ENCODE measurements at regions not wholly inside any gene's neighbourhood (a gene's known extent, or its start where the extent isn't known, plus 50 kb on each side); places are given as distances from the start of the nearest gene placed in this dataset.

DNA sequence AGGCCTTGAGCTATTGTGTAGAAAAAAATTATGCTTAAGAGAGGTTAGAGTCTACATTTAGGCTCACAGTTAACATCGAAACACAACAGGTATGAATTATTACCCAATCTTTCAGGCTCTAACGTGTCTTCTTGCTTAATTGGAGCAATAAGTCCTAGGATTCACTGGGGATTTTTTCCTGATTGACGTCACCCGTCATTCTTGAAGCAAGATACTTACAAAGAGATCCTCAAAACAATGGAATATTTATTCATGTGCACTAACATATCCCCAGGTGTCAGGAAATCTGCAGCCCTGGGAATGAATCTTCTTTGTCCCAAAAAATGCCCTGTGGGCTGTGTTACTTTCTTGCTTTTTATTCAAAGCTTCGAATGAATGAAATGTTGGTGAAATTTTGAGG, 413.5 kb downstream of the NFIB start:
- peak in 1 of 3 donors; percentile 27 for DNase-seq
- H3K27ac ChIP-seq (ENCODE audit: low read depth in 1 of 2, low read length in 1 of 2) = peak overlapping the region in 1 of 2 donors; percentile 33
- H3K27me3 ChIP-seq (ENCODE audit: control insufficient read depth in 3 of 3, insufficient read depth in 3 of 3, low read length in 2 of 3) = no peaks in the 10 kb centered on the region
- H3K4me3 ChIP-seq = no peak overlapping the region
- H3K9ac ChIP-seq (ENCODE audit: insufficient read depth in 1 of 2, low read length in 2 of 2) = no peak overlapping the region
- peaks cover 0 to 27% (median 21%) of the 10 kb centered on the region in 5 donors for H3K4me1 ChIP-seq (ENCODE audit: control insufficient read depth in 5 of 5, insufficient read depth in 5 of 5, low read length in 5 of 5)
- TF ChIP-seq, protein P1, sequence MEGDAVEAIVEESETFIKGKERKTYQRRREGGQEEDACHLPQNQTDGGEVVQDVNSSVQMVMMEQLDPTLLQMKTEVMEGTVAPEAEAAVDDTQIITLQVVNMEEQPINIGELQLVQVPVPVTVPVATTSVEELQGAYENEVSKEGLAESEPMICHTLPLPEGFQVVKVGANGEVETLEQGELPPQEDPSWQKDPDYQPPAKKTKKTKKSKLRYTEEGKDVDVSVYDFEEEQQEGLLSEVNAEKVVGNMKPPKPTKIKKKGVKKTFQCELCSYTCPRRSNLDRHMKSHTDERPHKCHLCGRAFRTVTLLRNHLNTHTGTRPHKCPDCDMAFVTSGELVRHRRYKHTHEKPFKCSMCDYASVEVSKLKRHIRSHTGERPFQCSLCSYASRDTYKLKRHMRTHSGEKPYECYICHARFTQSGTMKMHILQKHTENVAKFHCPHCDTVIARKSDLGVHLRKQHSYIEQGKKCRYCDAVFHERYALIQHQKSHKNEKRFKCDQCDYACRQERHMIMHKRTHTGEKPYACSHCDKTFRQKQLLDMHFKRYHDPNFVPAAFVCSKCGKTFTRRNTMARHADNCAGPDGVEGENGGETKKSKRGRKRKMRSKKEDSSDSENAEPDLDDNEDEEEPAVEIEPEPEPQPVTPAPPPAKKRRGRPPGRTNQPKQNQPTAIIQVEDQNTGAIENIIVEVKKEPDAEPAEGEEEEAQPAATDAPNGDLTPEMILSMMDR (IDR thresholded peaks at IDR 0.05; ENCODE audit: control extremely low read depth, extremely low read depth) = no peak
- H3K36me3 ChIP-seq (ENCODE audit: control insufficient read depth in 4 of 4, insufficient read depth in 4 of 4, low read length in 4 of 4) = no peaks in the 10 kb centered on the region
- 67 to 79% methylated on average over 5 of the region's 5 CpGs for WGBS, 2 donors
- ATAC-seq (ENCODE audit: insufficient read depth, low FRiP score) = no peak
- H3K9me3 ChIP-seq (ENCODE audit: control insufficient read depth in 4 of 4, insufficient read depth in 3 of 4, low read length in 3 of 4) = no peaks in the 10 kb centered on the region

DNA sequence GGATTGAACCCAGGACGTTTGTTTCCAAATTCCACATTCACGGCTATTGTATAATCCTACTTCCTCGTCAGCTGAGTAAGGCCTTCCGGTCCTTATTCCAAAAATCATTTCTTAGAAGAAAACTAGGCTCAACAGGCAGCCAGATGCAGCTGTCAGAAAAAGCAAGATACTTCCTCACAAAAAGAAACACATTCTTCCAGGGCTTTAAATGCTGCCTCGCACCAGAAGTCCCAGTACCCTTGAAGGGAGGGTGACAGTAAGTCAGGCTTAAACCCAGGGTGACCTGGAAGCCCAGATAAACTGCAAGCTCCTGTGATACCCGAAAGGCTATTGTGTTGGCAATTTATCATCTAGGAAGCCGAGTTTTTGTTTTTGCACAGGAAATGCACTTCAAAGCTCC, 414.0 kb downstream of the NFIB start:
- peaks cover 0 to 27% (median 21%) of the 10 kb centered on the region in 5 donors for H3K4me1 ChIP-seq (ENCODE audit: control insufficient read depth in 5 of 5, insufficient read depth in 5 of 5, low read length in 5 of 5)
- no peak overlapping the region for H3K4me3 ChIP-seq
- ATAC-seq (ENCODE audit: insufficient read depth, low FRiP score) (no peak), DNase-seq (peak in 2 of 3 donors; percentile 61 to 76)
- no peaks in the 10 kb centered on the region for H3K9me3 ChIP-seq (ENCODE audit: control insufficient read depth in 4 of 4, insufficient read depth in 3 of 4, low read length in 3 of 4)
- H3K27ac ChIP-seq (ENCODE audit: low read depth in 1 of 2, low read length in 1 of 2) = peak overlapping the region; percentile 73 to 77
- no peak overlapping the region for H3K9ac ChIP-seq (ENCODE audit: insufficient read depth in 1 of 2, low read length in 2 of 2)
- H3K27me3 ChIP-seq (ENCODE audit: control insufficient read depth in 3 of 3, insufficient read depth in 3 of 3, low read length in 2 of 3) = no peaks in the 10 kb centered on the region
- 44 to 62% methylated on average over 7 of the region's 7 CpGs for WGBS, 2 donors
- TF ChIP-seq, protein P1 (IDR thresholded peaks at IDR 0.05; ENCODE audit: control extremely low read depth, extremely low read depth) = no peak
- no peaks in the 10 kb centered on the region for H3K36me3 ChIP-seq (ENCODE audit: control insufficient read depth in 4 of 4, insufficient read depth in 4 of 4, low read length in 4 of 4)

- TF ChIP-seq, protein P1 (IDR thresholded peaks at IDR 0.05; ENCODE audit: control extremely low read depth, extremely low read depth) = no peak
- ATAC-seq (ENCODE audit: insufficient read depth, low FRiP score) = no peak
- H3K27me3 ChIP-seq (ENCODE audit: control insufficient read depth in 3 of 3, insufficient read depth in 3 of 3, low read length in 2 of 3) = no peaks in the 10 kb centered on the region
- WGBS, 2 donors = 38 to 71% methylated on average over 2 of the region's 2 CpGs
- H3K9me3 ChIP-seq (ENCODE audit: control insufficient read depth in 4 of 4, insufficient read depth in 3 of 4, low read length in 3 of 4) = no peaks in the 10 kb centered on the region
- peaks cover 0 to 27% (median 21%) of the 10 kb centered on the region in 5 donors for H3K4me1 ChIP-seq (ENCODE audit: control insufficient read depth in 5 of 5, insufficient read depth in 5 of 5, low read length in 5 of 5)
- H3K36me3 ChIP-seq (ENCODE audit: control insufficient read depth in 4 of 4, insufficient read depth in 4 of 4, low read length in 4 of 4) = no peaks in the 10 kb centered on the region
- DNase-seq = peak; percentile 80 to 94 (median 89)
- H3K4me3 ChIP-seq = no peak overlapping the region
- no peak overlapping the region for H3K9ac ChIP-seq (ENCODE audit: insufficient read depth in 1 of 2, low read length in 2 of 2)
- peak overlapping the region in 1 of 2 donors; percentile 73 for H3K27ac ChIP-seq (ENCODE audit: low read depth in 1 of 2, low read length in 1 of 2)
Measured at GRCh38 chr9:13898957-13899356, 415.0 kb downstream of the NFIB start.
